HFFc6 (cell line): ENCODE measurements at regions not wholly inside any gene's neighbourhood (a gene's known extent, or its start where the extent isn't known, plus 50 kb on each side); places are given as distances from the start of the nearest gene placed in this dataset.

Experiments
- DNase-seq: peaks from one replicate; pipeline ENCODE4 v3.0.0-alpha.2; 2018
- H3K27ac Mint-ChIP-seq: 2 replicates; pipeline ENCODE4 v1.8.0; 2020; ENCODE audit warnings: mild to moderate bottlenecking, mixed read lengths
- H3K27me3 Mint-ChIP-seq: 2 replicates; pipeline ENCODE4 v1.8.0; 2021; ENCODE audit warnings: mild to moderate bottlenecking, moderate library complexity, mixed read lengths; ENCODE audit not compliant: insufficient read depth
- H3K36me3 Mint-ChIP-seq: 2 replicates; pipeline ENCODE4 v1.8.0; 2021; ENCODE audit warnings: low read depth, mixed read lengths
- H3K4me1 Mint-ChIP-seq: 2 replicates; pipeline ENCODE4 v1.8.0; 2020; ENCODE audit warnings: low read depth, mixed read lengths
- H3K4me3 Mint-ChIP-seq: 2 replicates; pipeline ENCODE4 v1.8.0; 2020; ENCODE audit warnings: mild to moderate bottlenecking, moderate library complexity, mixed read lengths
- H3K9me3 Mint-ChIP-seq: 2 replicates; pipeline ENCODE4 v1.8.0; 2020; ENCODE audit warnings: mild to moderate bottlenecking, mixed read lengths
- TF ChIP-seq, protein P1 (sequence below): fragments of 200-600 bp; sonication (generic); IDR thresholded peaks from 2 replicates; pipeline ENCODE4 v1.5.0; 2021; ENCODE audit warnings: antibody characterized with exemption, mild to moderate bottlenecking

DNA sequence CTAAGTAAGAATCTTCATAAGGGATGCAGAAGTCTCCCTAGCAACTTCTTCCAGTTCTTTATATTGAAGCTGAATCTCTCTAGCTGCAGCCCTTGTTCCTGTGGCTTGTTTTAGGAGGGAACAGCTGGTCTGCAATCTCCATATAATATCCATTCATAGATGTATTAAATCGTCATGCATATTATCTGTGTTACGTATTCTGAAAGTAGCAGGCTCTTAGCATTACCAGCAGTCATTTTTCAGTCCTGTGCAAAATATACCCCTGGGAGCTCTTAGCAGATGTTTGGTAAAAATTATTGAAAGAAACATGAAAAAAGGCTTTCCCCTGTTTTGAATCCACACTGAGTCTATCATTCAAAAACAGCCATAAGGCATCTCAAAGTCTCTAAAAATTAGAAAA is 385.3 kb downstream of the IRS1 start:
- Mint-ChIP-seq H3K27ac (no peak overlapping the region), H3K4me1 (peaks cover 44% of the 10 kb centered on the region), H3K36me3 (peaks cover 11% of the 10 kb centered on the region; the same call in 1 of the 2 replicates), H3K4me3 (no peak overlapping the region), H3K27me3 (no peaks in the 10 kb centered on the region), H3K9me3 (no peaks in the 10 kb centered on the region)
- TF ChIP-seq, protein P1, sequence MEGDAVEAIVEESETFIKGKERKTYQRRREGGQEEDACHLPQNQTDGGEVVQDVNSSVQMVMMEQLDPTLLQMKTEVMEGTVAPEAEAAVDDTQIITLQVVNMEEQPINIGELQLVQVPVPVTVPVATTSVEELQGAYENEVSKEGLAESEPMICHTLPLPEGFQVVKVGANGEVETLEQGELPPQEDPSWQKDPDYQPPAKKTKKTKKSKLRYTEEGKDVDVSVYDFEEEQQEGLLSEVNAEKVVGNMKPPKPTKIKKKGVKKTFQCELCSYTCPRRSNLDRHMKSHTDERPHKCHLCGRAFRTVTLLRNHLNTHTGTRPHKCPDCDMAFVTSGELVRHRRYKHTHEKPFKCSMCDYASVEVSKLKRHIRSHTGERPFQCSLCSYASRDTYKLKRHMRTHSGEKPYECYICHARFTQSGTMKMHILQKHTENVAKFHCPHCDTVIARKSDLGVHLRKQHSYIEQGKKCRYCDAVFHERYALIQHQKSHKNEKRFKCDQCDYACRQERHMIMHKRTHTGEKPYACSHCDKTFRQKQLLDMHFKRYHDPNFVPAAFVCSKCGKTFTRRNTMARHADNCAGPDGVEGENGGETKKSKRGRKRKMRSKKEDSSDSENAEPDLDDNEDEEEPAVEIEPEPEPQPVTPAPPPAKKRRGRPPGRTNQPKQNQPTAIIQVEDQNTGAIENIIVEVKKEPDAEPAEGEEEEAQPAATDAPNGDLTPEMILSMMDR: no peak
- DNase-seq: no peak

DNA sequence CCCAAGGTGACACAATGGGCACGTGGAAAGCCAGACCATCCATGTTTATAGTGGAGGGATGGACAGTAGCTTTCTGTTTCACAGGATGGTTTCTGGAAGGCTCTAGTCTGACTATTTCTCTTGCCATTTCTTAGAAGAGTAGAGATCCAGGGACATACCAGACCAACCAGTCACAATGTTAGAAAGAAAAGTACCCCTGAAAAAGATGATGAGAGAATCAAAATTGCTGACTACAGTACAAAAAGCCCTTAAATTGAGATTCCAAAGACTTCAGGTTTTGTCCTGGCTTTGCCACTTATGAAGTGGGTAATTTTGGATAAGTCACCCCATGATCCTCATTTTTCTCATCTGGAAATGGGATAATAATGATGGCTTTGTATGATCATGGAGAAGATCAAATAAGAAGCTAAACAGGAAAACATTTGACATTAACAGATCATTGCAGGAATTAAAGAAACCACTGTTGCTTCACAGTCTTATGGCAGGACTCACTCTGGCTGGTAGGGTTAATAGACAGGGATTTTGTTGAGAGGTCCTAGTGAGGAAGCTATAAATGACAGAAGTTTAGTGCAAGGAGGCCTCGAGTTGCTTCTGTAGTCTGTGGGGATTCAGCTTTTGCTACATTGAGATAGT is 386.0 kb downstream of the IRS1 start:
- H3K36me3 Mint-ChIP-seq: peaks cover 16% of the 10 kb centered on the region; the same call in 1 of the 2 replicates
- H3K4me1 Mint-ChIP-seq: peaks cover 51% of the 10 kb centered on the region
- no peaks in the 10 kb centered on the region for H3K9me3 Mint-ChIP-seq
- TF ChIP-seq, protein P1: no peak
- DNase-seq: no peak
- H3K27me3 Mint-ChIP-seq: no peaks in the 10 kb centered on the region
- H3K4me3 Mint-ChIP-seq: no peak overlapping the region
- no peak overlapping the region for H3K27ac Mint-ChIP-seq

DNA sequence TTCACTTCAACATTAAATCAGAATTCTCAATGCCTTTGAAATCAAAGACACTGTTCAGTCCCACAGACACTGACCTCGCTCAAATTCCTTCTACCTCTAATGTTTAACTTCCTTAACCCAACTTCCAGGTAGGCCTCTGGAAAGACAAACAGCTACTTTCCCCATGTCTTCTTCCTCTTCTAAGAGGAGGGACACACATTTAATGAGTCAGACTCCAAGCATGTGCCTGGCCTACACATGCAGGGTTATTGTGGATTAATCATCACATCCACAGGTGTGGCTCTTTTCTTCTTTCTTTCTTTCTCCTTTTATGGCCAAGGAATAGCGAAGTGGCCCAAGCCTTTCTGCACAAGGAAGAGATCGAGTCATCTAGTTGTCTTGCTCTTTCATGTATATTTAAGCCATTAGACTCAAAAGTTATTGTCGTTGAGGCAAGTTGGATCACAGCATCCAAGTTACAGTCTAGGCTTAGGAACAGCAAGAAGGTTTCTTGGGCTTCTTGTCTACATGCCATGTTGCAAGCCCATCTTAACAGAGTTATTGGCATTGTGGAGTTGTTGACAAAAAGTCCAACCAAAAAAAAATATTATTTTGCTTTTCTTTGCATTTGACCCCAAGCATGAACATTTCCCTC is 387.8 kb downstream of the IRS1 start:
- Mint-ChIP-seq H3K4me3 (no peak overlapping the region), H3K9me3 (no peaks in the 10 kb centered on the region), H3K4me1 (peaks cover 57% of the 10 kb centered on the region), H3K36me3 (peaks cover 16% of the 10 kb centered on the region; the same call in 1 of the 2 replicates), H3K27me3 (no peaks in the 10 kb centered on the region), H3K27ac (no peak overlapping the region)
- TF ChIP-seq, protein P1: no peak
- peak; percentile 25 for DNase-seq

GRCh38 chr2:226411205-226411604 is 388.4 kb downstream of the IRS1 start:
- DNase-seq: no peak
- H3K36me3 Mint-ChIP-seq: peaks cover 16% of the 10 kb centered on the region; the same call in 1 of the 2 replicates
- H3K27ac Mint-ChIP-seq: no peak overlapping the region
- H3K4me1 Mint-ChIP-seq: peaks cover 57% of the 10 kb centered on the region
- H3K9me3 Mint-ChIP-seq: no peaks in the 10 kb centered on the region
- TF ChIP-seq, protein P1: no peak
- H3K27me3 Mint-ChIP-seq: no peaks in the 10 kb centered on the region
- H3K4me3 Mint-ChIP-seq: no peak overlapping the region

DNA sequence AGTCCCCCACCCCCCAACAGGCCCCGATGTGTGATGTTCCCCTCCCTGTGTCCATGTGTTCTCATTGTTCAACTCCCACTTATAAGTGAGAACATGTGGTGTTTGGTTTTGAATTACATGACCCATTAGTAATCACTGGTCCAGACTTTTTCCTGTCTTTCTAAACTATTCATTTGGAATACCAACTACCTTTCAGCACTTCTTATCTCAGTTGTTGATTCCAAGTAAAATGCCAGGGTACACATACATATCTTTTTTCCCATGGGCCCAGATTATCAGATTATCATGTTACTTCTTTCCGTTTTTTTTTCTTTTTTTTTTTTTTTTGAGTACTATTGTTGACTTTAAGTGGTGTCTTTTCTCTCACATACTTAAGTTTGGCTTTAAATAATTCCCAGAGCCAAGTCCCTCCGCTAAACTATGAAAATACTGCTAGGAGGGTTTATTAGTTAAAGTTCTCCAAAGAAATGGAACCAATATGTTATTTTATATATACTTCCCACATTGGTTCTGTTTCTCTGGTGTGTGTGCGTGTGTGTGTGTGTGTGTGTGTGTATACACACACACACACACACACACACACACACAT is 389.3 kb downstream of the IRS1 start:
- no peak for DNase-seq
- no peak overlapping the region for H3K4me3 Mint-ChIP-seq

More for the DNA sequence above, 389.3 kb downstream of the IRS1 start:
- H3K9me3 Mint-ChIP-seq: no peaks in the 10 kb centered on the region
- H3K27ac Mint-ChIP-seq: no peak overlapping the region
- no peaks in the 10 kb centered on the region for H3K27me3 Mint-ChIP-seq
- H3K36me3 Mint-ChIP-seq: peaks cover 16% of the 10 kb centered on the region; the same call in 1 of the 2 replicates
- TF ChIP-seq, protein P1: no peak
- H3K4me1 Mint-ChIP-seq: peaks cover 57% of the 10 kb centered on the region
